Hepatocyte (in vitro differentiated cells): ENCODE measurements at regions not wholly inside any gene's neighbourhood (a gene's known extent, or its start where the extent isn't known, plus 50 kb on each side); places are given as distances from the start of the nearest gene placed in this dataset.

Experiments
- DNase-seq: peaks from one replicate; pipeline ENCODE4 v3.0.0-alpha.2; 2016; ENCODE audit warnings: low spot score
- H2AFZ ChIP-seq: fragments of 200-600 bp; sonication (generic); 2 replicates; pipeline ENCODE4 v1.6.0; 2016; ENCODE audit warnings: antibody characterized with exemption, mild to moderate bottlenecking
- H3K27ac ChIP-seq: fragments of 200-600 bp; sonication (generic); 2 replicates; pipeline ENCODE4 v1.5.1; 2016; ENCODE audit warnings: mild to moderate bottlenecking
- H3K27me3 ChIP-seq: fragments of 200-600 bp; sonication (generic); 2 replicates; pipeline ENCODE4 v1.6.1; 2016
- H3K36me3 ChIP-seq: fragments of 200-600 bp; sonication (generic); replicated peaks from 2 replicates; pipeline ENCODE4 v1.5.1; 2016; ENCODE audit warnings: low read depth; ENCODE audit not compliant: insufficient read depth
- H3K4me1 ChIP-seq: fragments of 200-600 bp; sonication (generic); 2 replicates; pipeline ENCODE4 v1.5.1; 2016; ENCODE audit warnings: mild to moderate bottlenecking, moderate library complexity; ENCODE audit not compliant: insufficient read depth
- H3K4me2 ChIP-seq: fragments of 200-600 bp; sonication (generic); 2 replicates; pipeline ENCODE4 v1.6.0; 2016
- H3K4me3 ChIP-seq: fragments of 200-600 bp; sonication (generic); 2 replicates; pipeline ENCODE4 v1.5.1; 2016; ENCODE audit warnings: mild to moderate bottlenecking
- H3K79me2 ChIP-seq: fragments of 200-600 bp; sonication (generic); 2 replicates; pipeline ENCODE4 v1.6.0; 2017; ENCODE audit warnings: mild to moderate bottlenecking
- H3K9me2 ChIP-seq: fragments of 200-600 bp; sonication (generic); replicated peaks from 2 replicates; pipeline ENCODE4 v1.6.0; 2017; ENCODE audit warnings: mild to moderate bottlenecking; ENCODE audit not compliant: insufficient read depth
- H3K9me3 ChIP-seq: fragments of 200-600 bp; sonication (generic); 2 replicates; pipeline ENCODE4 v1.5.1; 2016; ENCODE audit warnings: low read depth, mild to moderate bottlenecking
- H4K20me1 ChIP-seq: fragments of 200-600 bp; sonication (generic); 2 replicates; pipeline ENCODE4 v1.6.0; 2016; ENCODE audit warnings: mild to moderate bottlenecking; ENCODE audit not compliant: insufficient read depth, poor library complexity, severe bottlenecking
- CTCF ChIP-seq: fragments of 200-600 bp; sonication (generic); IDR thresholded peaks from 2 replicates; pipeline ENCODE4 v1.5.1; 2016; ENCODE audit warnings: antibody characterized with exemption, mild to moderate bottlenecking; ENCODE audit not compliant: poor library complexity
- EZH2 ChIP-seq: fragments of 200-600 bp; sonication (generic); IDR thresholded peaks from 2 replicates; pipeline ENCODE4 v1.6.1; 2016; ENCODE audit warnings: antibody characterized with exemption, mild to moderate bottlenecking, borderline replicate concordance
- EZH2phosphoT487 ChIP-seq: fragments of 200-600 bp; sonication (generic); IDR thresholded peaks from one replicate; pipeline ENCODE4 v1.6.1; 2018; ENCODE audit warnings: antibody characterized with exemption, mild to moderate bottlenecking, low read depth, moderate library complexity; ENCODE audit not compliant: unreplicated experiment, severe bottlenecking
- WGBS: methylation state at CpG from one replicate; pipeline ENCODE4 v1.1.6; 2016; ENCODE audit warnings: low lambda C conversion rate; ENCODE audit errors: missing lambda C conversion rate; 5-methylcytosine and 5-hydroxymethylcytosine counted together

DNA sequence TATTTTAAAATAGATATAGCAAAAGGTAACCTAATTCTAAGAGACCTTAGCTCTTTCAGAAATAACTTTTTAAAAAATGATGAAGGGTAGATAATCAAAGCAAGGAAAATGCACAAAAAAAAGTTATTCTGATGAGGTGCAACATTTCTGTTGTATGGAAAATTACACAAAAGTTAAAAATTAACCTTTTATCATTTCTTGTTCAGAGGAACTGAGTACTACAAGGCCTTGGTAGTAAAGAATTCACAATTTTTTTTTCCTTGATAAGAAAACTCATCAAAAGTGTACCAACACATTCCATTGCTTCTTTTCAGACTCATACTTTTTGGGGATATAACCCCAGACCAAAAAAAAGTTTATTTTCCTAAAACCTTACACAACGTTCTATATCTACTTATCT is 213.0 kb downstream of the IL15 start:
- Histone ChIP-seq H3K4me3 (no peak overlapping the region), H3K79me2 (no peaks in the 10 kb centered on the region), H3K9me2 (no peaks in the 10 kb centered on the region), H3K36me3 (no peaks in the 10 kb centered on the region), H2AFZ (no peak overlapping the region), H4K20me1 (no peaks in the 10 kb centered on the region), H3K27me3 (no peaks in the 10 kb centered on the region), H3K4me2 (no peak overlapping the region), H3K9me3 (no peaks in the 10 kb centered on the region), H3K4me1 (peaks cover 6% of the 10 kb centered on the region), H3K27ac (no peak overlapping the region)
- WGBS = 85% methylated on average over 1 of the region's 1 CpG
- DNase-seq = no peak
- no peak for TF ChIP-seq CTCF
- no peak for TF ChIP-seq EZH2phosphoT487
- no peak for TF ChIP-seq EZH2

DNA sequence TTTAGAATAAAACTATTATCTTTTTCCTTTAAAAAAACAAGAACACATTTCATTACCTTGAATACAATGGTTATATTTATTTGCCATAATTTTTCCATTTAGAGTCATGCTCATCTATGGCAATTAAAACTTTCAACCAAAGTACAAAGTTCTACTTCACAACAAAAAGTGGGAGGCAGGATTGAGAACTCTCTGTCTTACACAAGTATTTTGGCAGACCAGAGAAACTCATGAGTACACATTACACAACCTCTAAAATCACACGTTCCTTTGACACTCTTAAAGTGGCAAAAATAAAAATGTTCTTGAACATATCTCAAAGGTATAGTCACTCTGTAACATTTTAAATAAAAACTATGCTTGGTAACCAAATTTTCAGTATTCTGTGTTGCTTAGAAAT is 213.4 kb downstream of the IL15 start:
- H3K4me2 ChIP-seq = no peak overlapping the region
- no peak overlapping the region for H3K27ac ChIP-seq
- no peaks in the 10 kb centered on the region for H3K9me3 ChIP-seq
- no peaks in the 10 kb centered on the region for H3K79me2 ChIP-seq
- no peak overlapping the region for H3K4me3 ChIP-seq
- H3K27me3 ChIP-seq = no peaks in the 10 kb centered on the region
- WGBS = 64% methylated on average over 1 of the region's 1 CpG
- no peak overlapping the region for H2AFZ ChIP-seq
- peaks cover 6% of the 10 kb centered on the region for H3K4me1 ChIP-seq
- TF ChIP-seq CTCF = no peak
- TF ChIP-seq EZH2phosphoT487 = no peak
- TF ChIP-seq EZH2 = no peak
- no peaks in the 10 kb centered on the region for H4K20me1 ChIP-seq
- H3K9me2 ChIP-seq = no peaks in the 10 kb centered on the region
- no peaks in the 10 kb centered on the region for H3K36me3 ChIP-seq
- DNase-seq = no peak

- no peaks in the 10 kb centered on the region for H3K9me2 ChIP-seq
- no peak overlapping the region for H3K27ac ChIP-seq
- no peaks in the 10 kb centered on the region for H3K9me3 ChIP-seq
- peaks cover 6% of the 10 kb centered on the region for H3K4me1 ChIP-seq
- no peak for TF ChIP-seq CTCF
- TF ChIP-seq EZH2phosphoT487 = no peak
- TF ChIP-seq EZH2 = no peak
- H3K36me3 ChIP-seq = no peaks in the 10 kb centered on the region
- no peaks in the 10 kb centered on the region for H3K27me3 ChIP-seq
- 87% methylated on average over 2 of the region's 2 CpGs for WGBS
- no peak overlapping the region for H3K4me3 ChIP-seq
- H3K79me2 ChIP-seq = no peaks in the 10 kb centered on the region
- H4K20me1 ChIP-seq = no peaks in the 10 kb centered on the region
- no peak for DNase-seq
- no peak overlapping the region for H3K4me2 ChIP-seq
- H2AFZ ChIP-seq = no peak overlapping the region
Observed at GRCh38 chr4:141851246-141851891, 215.0 kb downstream of the IL15 start.
